ENCODE measurements at regions not wholly inside any gene's neighbourhood (a gene's known extent, or its start where the extent isn't known, plus 50 kb on each side); places are given as distances from the start of the nearest gene placed in this dataset.

GRCh38 chr10:4024516-4025245 is 239.7 kb upstream of the KLF6 start:
- TF ChIP-seq HNF4A (conservative IDR thresholded peaks at IDR 0.05) = no peak
- no peak overlapping the region for H3K27ac ChIP-seq (ENCODE audit: low read depth in 1 of 2, low read length in 2 of 2)
- no peaks in the 10 kb centered on the region for H3K9me3 ChIP-seq (ENCODE audit: control insufficient read depth in 4 of 4, low read length in 3 of 4)
- DNase-seq (ENCODE audit: low spot score) = no peak
- 87% methylated on average over 14 of the region's 14 CpGs for WGBS
- no peaks in the 10 kb centered on the region for H3K27me3 ChIP-seq (ENCODE audit: control insufficient read depth in 4 of 4, insufficient read depth in 4 of 4, low read length in 3 of 4)
- no peaks in the 10 kb centered on the region for H3K4me1 ChIP-seq (ENCODE audit: control insufficient read depth in 4 of 4, insufficient read depth in 4 of 4, low read length in 3 of 4)
- H3K4me3 ChIP-seq (ENCODE audit: low read depth in 1 of 3, low read length in 3 of 3) = no peak overlapping the region
- no peaks in the 10 kb centered on the region for H3K36me3 ChIP-seq (ENCODE audit: control insufficient read depth in 4 of 4, insufficient read depth in 3 of 4, low read depth in 1 of 4, low read length in 3 of 4)
- H3K9ac ChIP-seq (ENCODE audit: low read depth in 1 of 2, low read length in 2 of 2) = no peak overlapping the region

- Histone ChIP-seq H3K27ac (ENCODE audit: low read depth in 1 of 2, low read length in 2 of 2) (no peak overlapping the region), H3K9me3 (ENCODE audit: control insufficient read depth in 4 of 4, low read length in 3 of 4) (no peaks in the 10 kb centered on the region), H3K4me3 (ENCODE audit: low read depth in 1 of 3, low read length in 3 of 3) (no peak overlapping the region), H3K27me3 (ENCODE audit: control insufficient read depth in 4 of 4, insufficient read depth in 4 of 4, low read length in 3 of 4) (no peaks in the 10 kb centered on the region), H3K4me1 (ENCODE audit: control insufficient read depth in 4 of 4, insufficient read depth in 4 of 4, low read length in 3 of 4) (no peaks in the 10 kb centered on the region), H3K9ac (ENCODE audit: low read depth in 1 of 2, low read length in 2 of 2) (no peak overlapping the region), H3K36me3 (ENCODE audit: control insufficient read depth in 4 of 4, insufficient read depth in 3 of 4, low read depth in 1 of 4, low read length in 3 of 4) (no peaks in the 10 kb centered on the region)
- DNase-seq (ENCODE audit: low spot score) = no peak
- TF ChIP-seq MAX (IDR thresholded peaks at IDR 0.05) (no peak), GABPA (IDR thresholded peaks at IDR 0.05 in 1 of 2, conservative IDR thresholded peaks at IDR 0.05 in 1 of 2) (no peak), RXRA (IDR thresholded peaks at IDR 0.05) (no peak), CTCF (IDR thresholded peaks at IDR 0.05; ENCODE audit: low read depth, low read length, missing input control) (no peak), NR2F2 (IDR thresholded peaks at IDR 0.05) (no peak), RAD21 (IDR thresholded peaks at IDR 0.05) (no peak), EGR1 (IDR thresholded peaks at IDR 0.05; ENCODE audit: low read depth in 2 of 2) (no peak), FOXA1 (IDR thresholded peaks at IDR 0.05) (no peak), SP1 (IDR thresholded peaks at IDR 0.05) (no peak), ATF3 (IDR thresholded peaks at IDR 0.05) (no peak), HNF4A (conservative IDR thresholded peaks at IDR 0.05) (no peak)
- WGBS = 95% methylated on average over 17 of the region's 17 CpGs
Observed at GRCh38 chr10:4024027-4024426, 239.0 kb upstream of the KLF6 start.

GRCh38 chr10:4022473-4022872 is 237.5 kb upstream of the KLF6 start:
- H3K4me1 ChIP-seq (ENCODE audit: control insufficient read depth in 4 of 4, insufficient read depth in 4 of 4, low read length in 3 of 4) = no peaks in the 10 kb centered on the region
- H3K36me3 ChIP-seq (ENCODE audit: control insufficient read depth in 4 of 4, insufficient read depth in 3 of 4, low read depth in 1 of 4, low read length in 3 of 4) = no peaks in the 10 kb centered on the region
- H3K9me3 ChIP-seq (ENCODE audit: control insufficient read depth in 4 of 4, low read length in 3 of 4) = no peaks in the 10 kb centered on the region
- H3K27me3 ChIP-seq (ENCODE audit: control insufficient read depth in 4 of 4, insufficient read depth in 4 of 4, low read length in 3 of 4) = no peaks in the 10 kb centered on the region
- 77% methylated on average over 7 of the region's 7 CpGs for WGBS
- no peak for DNase-seq (ENCODE audit: low spot score)
- H3K4me3 ChIP-seq (ENCODE audit: low read depth in 1 of 3, low read length in 3 of 3) = no peak overlapping the region
- TF ChIP-seq YY1 (IDR thresholded peaks at IDR 0.05) = no peak
- TF ChIP-seq NR2F2 (IDR thresholded peaks at IDR 0.05) = peak; percentile 99
- TF ChIP-seq ZBTB33 (IDR thresholded peaks at IDR 0.05) = no peak
- TF ChIP-seq RXRA (IDR thresholded peaks at IDR 0.05) = peak in 1 of 2 donors; percentile 7
- peak in 1 of 2 donors; percentile 7 for TF ChIP-seq RAD21 (IDR thresholded peaks at IDR 0.05)
- H3K9ac ChIP-seq (ENCODE audit: low read depth in 1 of 2, low read length in 2 of 2) = no peak overlapping the region
- no peak overlapping the region for H3K27ac ChIP-seq (ENCODE audit: low read depth in 1 of 2, low read length in 2 of 2)

All from liver (tissue), 8 donors.